ENCODE measurements at regions not wholly inside any gene's neighbourhood (a gene's known extent, or its start where the extent isn't known, plus 50 kb on each side); places are given as distances from the start of the nearest gene placed in this dataset.
"Not testable (repeated sequence)": the region's sequence is repeated elsewhere in the genome, so short reads cannot be mapped to it uniquely, and the experiment has no call there.

DNA sequence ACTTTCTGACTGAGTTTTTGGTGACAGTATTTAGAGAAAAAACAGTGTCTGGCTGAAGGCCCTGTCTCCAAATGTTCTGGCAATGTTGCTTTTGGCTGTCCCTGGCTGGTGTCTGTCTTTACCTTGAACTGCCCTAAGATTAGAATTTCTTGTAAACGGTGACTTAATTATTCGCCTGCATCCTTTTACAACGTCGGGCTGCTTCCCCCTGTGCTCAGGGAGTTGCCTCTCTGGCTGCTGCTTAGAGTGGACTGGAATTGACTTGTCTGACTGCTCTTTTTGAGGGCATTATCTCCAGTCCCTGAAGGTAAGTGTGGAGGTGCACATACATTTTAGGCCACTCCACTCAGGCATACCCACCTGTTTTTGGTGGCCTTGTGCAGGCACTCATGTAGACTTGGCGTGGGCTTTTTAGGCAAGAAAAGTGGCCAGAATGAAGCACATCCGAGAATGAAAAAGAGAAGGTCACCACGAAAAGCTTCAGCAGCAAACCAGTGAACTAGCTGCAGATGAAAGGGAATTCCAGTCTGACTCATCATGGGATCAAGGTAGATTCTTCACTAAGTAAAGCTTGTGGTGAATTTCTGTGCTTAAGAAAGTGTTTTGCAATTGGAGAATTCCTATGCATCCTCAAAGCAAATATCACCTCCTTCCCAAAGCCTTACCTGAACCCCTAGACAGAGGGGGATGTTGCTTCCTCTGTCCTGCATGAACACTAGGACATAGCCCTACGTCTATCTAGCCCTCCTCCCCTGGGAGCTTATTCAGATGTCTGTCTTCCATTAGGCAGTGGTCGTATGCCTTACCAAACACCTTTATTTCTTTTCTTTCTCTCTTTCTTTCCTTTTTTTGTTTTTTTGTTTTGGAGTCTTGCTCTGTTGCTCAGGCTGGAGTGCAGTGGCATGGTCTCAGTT is 230.3 kb upstream of the TRIB2 start:
- ATAC-seq (no peak), DNase-seq (no peak)
- H3K4me3 ChIP-seq, result no peak overlapping the region
- no peaks in the 10 kb centered on the region for H3K4me1 ChIP-seq (ENCODE audit: low read depth)
- TF ChIP-seq, protein P1, sequence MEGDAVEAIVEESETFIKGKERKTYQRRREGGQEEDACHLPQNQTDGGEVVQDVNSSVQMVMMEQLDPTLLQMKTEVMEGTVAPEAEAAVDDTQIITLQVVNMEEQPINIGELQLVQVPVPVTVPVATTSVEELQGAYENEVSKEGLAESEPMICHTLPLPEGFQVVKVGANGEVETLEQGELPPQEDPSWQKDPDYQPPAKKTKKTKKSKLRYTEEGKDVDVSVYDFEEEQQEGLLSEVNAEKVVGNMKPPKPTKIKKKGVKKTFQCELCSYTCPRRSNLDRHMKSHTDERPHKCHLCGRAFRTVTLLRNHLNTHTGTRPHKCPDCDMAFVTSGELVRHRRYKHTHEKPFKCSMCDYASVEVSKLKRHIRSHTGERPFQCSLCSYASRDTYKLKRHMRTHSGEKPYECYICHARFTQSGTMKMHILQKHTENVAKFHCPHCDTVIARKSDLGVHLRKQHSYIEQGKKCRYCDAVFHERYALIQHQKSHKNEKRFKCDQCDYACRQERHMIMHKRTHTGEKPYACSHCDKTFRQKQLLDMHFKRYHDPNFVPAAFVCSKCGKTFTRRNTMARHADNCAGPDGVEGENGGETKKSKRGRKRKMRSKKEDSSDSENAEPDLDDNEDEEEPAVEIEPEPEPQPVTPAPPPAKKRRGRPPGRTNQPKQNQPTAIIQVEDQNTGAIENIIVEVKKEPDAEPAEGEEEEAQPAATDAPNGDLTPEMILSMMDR (IDR thresholded peaks at IDR 0.05), result no peak
- no peaks in the 10 kb centered on the region for H3K9me3 ChIP-seq
- H3K36me3 ChIP-seq (ENCODE audit: low read depth), result no peaks in the 10 kb centered on the region
- intact Hi-C loops (cut with DNase I, micrococcal nuclease), result no loop called here

DNA sequence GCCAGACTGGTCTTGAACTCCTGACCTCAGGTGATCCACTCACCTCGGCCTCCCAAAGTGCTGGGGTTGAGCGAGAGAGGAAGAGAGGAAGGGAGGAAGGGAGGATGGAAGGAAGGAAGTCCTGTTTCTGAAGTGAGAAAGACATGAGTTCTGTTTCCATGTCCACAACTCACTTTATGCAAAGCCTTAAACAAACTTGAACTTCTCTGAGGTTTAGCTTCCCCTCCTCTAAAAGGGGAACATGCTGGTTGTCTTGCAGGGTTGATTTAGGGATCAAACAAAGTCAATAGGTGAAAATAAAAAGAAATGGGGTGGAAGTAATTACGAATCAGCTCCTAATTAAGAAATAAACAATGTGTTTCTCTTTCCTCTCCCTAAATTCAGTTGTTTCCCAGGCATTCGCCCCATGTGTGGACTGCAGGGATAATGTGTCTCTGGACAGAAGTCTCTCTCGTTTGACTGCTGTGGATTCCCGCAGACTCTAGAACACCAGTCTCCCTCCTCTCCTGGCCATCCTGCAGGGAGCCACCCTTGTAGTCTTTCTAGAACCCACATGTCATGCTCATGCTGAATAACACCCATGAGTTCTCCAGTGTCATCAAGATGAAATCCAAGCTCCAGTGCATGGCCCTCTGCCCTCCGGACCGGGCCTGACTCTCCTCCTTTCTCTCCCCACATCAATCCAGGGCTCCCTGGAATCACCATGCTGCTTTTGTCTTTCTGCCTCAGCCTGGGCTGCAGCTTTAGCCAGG is 229.3 kb upstream of the TRIB2 start:
- Histone ChIP-seq H3K36me3 (ENCODE audit: low read depth) (no peaks in the 10 kb centered on the region), H3K9me3 (no peaks in the 10 kb centered on the region), H3K4me3 (no peak overlapping the region), H3K4me1 (ENCODE audit: low read depth) (no peaks in the 10 kb centered on the region)
- TF ChIP-seq, protein P1 (IDR thresholded peaks at IDR 0.05), result no peak
- no peak for DNase-seq
- intact Hi-C loops (cut with DNase I, micrococcal nuclease), result no loop called here
- no peak for ATAC-seq

DNA sequence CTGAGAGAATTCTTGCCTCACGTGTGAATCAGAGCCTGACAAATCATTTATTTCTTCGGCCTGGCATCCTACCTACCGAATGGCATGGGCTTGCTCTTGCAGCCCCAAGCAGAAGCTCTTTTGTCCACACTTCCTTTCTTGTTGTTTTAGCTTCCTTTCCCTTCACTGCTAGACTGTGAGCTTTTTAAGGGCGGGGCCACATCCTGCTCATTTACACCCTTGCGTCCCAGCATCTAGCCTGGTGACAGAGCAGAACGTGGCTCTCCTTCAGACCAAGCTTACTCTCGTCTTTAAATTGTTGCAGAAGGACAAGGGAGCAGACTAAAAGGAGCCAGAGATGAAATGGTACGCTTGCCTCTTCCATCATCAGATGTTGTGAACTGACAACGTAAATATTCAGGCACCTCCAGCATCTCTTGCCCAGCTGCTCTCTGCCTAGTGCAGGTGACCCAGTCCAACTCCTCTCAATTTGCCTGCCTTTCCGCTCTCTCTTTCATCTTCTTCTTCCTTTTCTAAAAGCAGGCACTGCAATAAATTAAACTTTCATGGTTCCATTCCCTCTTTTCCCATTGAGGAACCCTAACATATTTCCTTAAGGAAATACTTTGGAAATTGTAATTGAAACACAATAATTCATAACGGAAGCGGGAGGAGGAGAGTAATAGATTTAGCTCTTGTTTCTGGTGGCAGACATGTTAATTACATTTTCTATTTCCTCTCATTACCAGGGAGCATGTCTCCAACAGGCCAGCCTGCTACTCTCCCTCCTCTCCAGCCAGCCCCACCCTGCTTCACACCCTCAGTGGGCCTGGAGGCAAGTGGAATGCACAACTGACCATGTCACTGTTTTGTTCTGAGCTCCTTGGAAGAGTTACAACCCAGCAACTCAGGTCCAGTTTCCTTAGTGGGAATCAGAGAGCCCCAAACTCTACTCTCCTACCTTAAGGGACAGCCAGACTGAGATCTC is 228.1 kb upstream of the TRIB2 start:
- intact Hi-C loops (cut with DNase I, micrococcal nuclease), result no loop called here
- DNase-seq (peak in 1 of 3 donors; percentile 14), ATAC-seq (peak; percentile 72)
- H3K36me3 ChIP-seq (ENCODE audit: low read depth), result no peaks in the 10 kb centered on the region
- no peak overlapping the region for H3K4me3 ChIP-seq
- H3K9me3 ChIP-seq, result no peaks in the 10 kb centered on the region
- H3K4me1 ChIP-seq (ENCODE audit: low read depth), result no peaks in the 10 kb centered on the region
- TF ChIP-seq, protein P1 (IDR thresholded peaks at IDR 0.05), result no peak

DNA sequence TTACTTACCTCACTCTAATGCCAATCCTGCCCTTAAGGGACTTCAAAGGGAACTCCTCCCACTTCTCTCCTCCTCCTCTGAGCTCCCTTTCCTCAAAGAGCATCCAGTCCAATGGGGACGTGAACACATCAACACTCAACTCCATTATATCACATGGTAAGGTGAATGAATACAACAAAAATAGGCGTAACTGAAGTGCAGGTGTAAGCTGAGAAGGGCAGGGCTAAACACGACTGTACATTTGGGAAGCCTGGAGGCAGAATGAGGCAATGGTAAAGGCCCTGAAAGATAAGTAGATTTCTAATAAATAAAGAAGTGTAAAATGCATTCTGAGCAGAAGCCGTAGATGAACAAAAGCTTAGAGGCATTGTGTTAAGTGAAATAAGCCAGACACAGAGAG is 226.1 kb upstream of the TRIB2 start:
- Histone ChIP-seq H3K9me3 (no peaks in the 10 kb centered on the region), H3K4me3 (no peak overlapping the region), H3K36me3 (ENCODE audit: low read depth) (no peaks in the 10 kb centered on the region), H3K4me1 (ENCODE audit: low read depth) (no peaks in the 10 kb centered on the region)
- no peak for DNase-seq
- intact Hi-C loops (cut with DNase I, micrococcal nuclease), result no loop called here
- no peak for ATAC-seq
- TF ChIP-seq, protein P1 (IDR thresholded peaks at IDR 0.05), result no peak

DNA sequence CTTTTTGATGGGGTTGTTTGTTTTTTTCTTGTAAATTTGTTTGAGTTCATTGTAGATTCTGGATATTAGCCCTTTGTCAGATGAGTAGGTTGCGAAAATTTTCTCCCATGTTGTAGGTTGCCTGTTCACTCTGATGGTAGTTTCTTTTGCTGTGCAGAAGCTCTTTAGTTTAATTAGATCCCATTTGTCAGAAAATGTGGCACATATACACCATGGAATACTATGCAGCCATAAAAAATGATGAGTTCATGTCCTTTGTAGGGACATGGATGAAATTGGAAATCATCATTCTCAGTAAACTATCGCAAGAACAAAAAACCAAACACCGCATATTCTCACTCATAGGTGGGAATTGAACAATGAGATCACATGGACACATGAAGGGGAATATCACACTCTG is 224.4 kb upstream of the TRIB2 start:
- H3K9me3 ChIP-seq, result not testable (repeated sequence)

More for the DNA sequence above, 224.4 kb upstream of the TRIB2 start:
- DNase-seq; H3K4me1 ChIP-seq (ENCODE audit: low read depth); ATAC-seq; H3K36me3 ChIP-seq (ENCODE audit: low read depth); intact Hi-C loops (cut with DNase I, micrococcal nuclease); H3K4me3 ChIP-seq: not testable (repeated sequence)

Data from mucosa of descending colon (tissue), 3 donors.